OCI-M2 (cell line): ENCODE measurements at regions not wholly inside any gene's neighbourhood (a gene's known extent, or its start where the extent isn't known, plus 50 kb on each side); places are given as distances from the start of the nearest gene placed in this dataset.
"Not testable (repeated sequence)": the region's sequence is repeated elsewhere in the genome, so short reads cannot be mapped to it uniquely, and the experiment has no call there.

ENCODE experiments used
- DNase-seq: peaks from one replicate; lab custom pipeline; 2025; ENCODE audit not compliant: unreplicated experiment; lab: John Stamatoyannopoulos, UW

GRCh38 chr3:71964170-71964569 is 179.2 kb upstream of the PROK2 start:
- DNase-seq: no peak

- DNase-seq: no peak
Measured at GRCh38 chr3:71962561-71963240, 177.8 kb upstream of the PROK2 start.

- no peak for DNase-seq
Measured at GRCh38 chr3:71961891-71962290, 176.9 kb upstream of the PROK2 start.

GRCh38 chr3:71961378-71961777 is 176.4 kb upstream of the PROK2 start:
- DNase-seq: no peak

GRCh38 chr3:71958533-71958932 is 173.6 kb upstream of the PROK2 start:
- no peak for DNase-seq

GRCh38 chr3:71956716-71957115 is 171.8 kb upstream of the PROK2 start:
- DNase-seq: no peak

- DNase-seq: no peak
Measured at GRCh38 chr3:71956069-71956340, 171.1 kb upstream of the PROK2 start.

GRCh38 chr3:71955240-71956068 is 170.5 kb upstream of the PROK2 start:
- DNase-seq: no peak

GRCh38 chr3:71951842-71952241 is 166.9 kb upstream of the PROK2 start:
- DNase-seq: no peak

- DNase-seq: no peak
Measured at GRCh38 chr3:71951361-71951760, 166.4 kb upstream of the PROK2 start.

- DNase-seq: no peak
Measured at GRCh38 chr3:71949442-71949841, 164.5 kb upstream of the PROK2 start.

GRCh38 chr3:71944482-71945065 is 159.6 kb upstream of the PROK2 start:
- no peak for DNase-seq

GRCh38 chr3:71942432-71943187 is 157.7 kb upstream of the PROK2 start:
- no peak for DNase-seq

GRCh38 chr3:71940486-71940885 is 155.5 kb upstream of the PROK2 start:
- DNase-seq: no peak

- not testable (repeated sequence) for DNase-seq
Measured at GRCh38 chr3:71938081-71938480, 153.1 kb upstream of the PROK2 start.

- no peak for DNase-seq
Measured at GRCh38 chr3:71936681-71937080, 151.7 kb upstream of the PROK2 start.

- no peak for DNase-seq
Measured at GRCh38 chr3:71934520-71935270, 149.7 kb upstream of the PROK2 start.

- no peak for DNase-seq
Measured at GRCh38 chr3:71931922-71932321, 147.0 kb upstream of the PROK2 start.

- no peak for DNase-seq
Measured at GRCh38 chr3:71930056-71930991, 145.4 kb upstream of the PROK2 start.

- DNase-seq: no peak
Measured at GRCh38 chr3:71928212-71928611, 143.3 kb upstream of the PROK2 start.
